ENCODE measurements at regions not wholly inside any gene's neighbourhood (a gene's known extent, or its start where the extent isn't known, plus 50 kb on each side); places are given as distances from the start of the nearest gene placed in this dataset.

GRCh38 chr6:113718588-113718987 lies 138.6 kb upstream of the MARCKS start (continued):
- TF ChIP-seq ZNF462 (CRISPR knock-in tag; IDR thresholded peaks at IDR 0.05) = no peak
- no peak for TF ChIP-seq REST (IDR thresholded peaks at IDR 0.05; ENCODE audit: unreplicated experiment)

- H3K36me3 Mint-ChIP-seq (ENCODE audit: low read depth) = no peaks in the 10 kb centered on the region
- Histone ChIP-seq H4K20me1 (replicated peaks; ENCODE audit: insufficient read depth) (no peaks in the 10 kb centered on the region), H3F3A (replicated peaks; ENCODE audit: low read depth) (no peaks in the 10 kb centered on the region), H3K4me2 (no peak overlapping the region), H3K27me3 (ENCODE audit: insufficient read depth) (no peaks in the 10 kb centered on the region), H3K4me1 (ENCODE audit: insufficient read depth) (no peaks in the 10 kb centered on the region), H2AFZ (no peak overlapping the region), H3K36me3 (ENCODE audit: insufficient read depth) (no peaks in the 10 kb centered on the region), H3K9me2 (ENCODE audit: insufficient read depth) (no peaks in the 10 kb centered on the region), H3K4me3 (no peak overlapping the region), H3K27ac (ENCODE audit: low read depth) (no peak overlapping the region), H3K79me2 (replicated peaks; ENCODE audit: insufficient read depth) (no peaks in the 10 kb centered on the region)
- no peak overlapping the region for H3K27ac Mint-ChIP-seq
- no peak overlapping the region for H3K4me3 Mint-ChIP-seq
- no peaks in the 10 kb centered on the region for H3K9me3 Mint-ChIP-seq
- ATAC-seq = no peak
- H3K27me3 Mint-ChIP-seq (ENCODE audit: insufficient read depth, low read depth, poor library complexity) = peaks cover 5% of the 10 kb centered on the region
- no peaks in the 10 kb centered on the region for H3K4me1 Mint-ChIP-seq
- no peak for DNase-seq (ENCODE audit: low spot score)
- TF ChIP-seq ZNF331 (CRISPR knock-in tag; IDR thresholded peaks at IDR 0.05; ENCODE audit: low read depth) = no peak
- TF ChIP-seq CTCF (conservative IDR thresholded peaks at IDR 0.05; ENCODE audit: low read depth in 2 of 2) = no peak
- TF ChIP-seq NANOG (IDR thresholded peaks at IDR 0.05; ENCODE audit: borderline replicate concordance) = no peak
- TF ChIP-seq STAT1 (IDR thresholded peaks at IDR 0.05; ENCODE audit: unreplicated experiment) = no peak
- no peak for TF ChIP-seq EZH2phosphoT487 (IDR thresholded peaks at IDR 0.05; ENCODE audit: unreplicated experiment)
- TF ChIP-seq JUNB (IDR thresholded peaks at IDR 0.05; ENCODE audit: unreplicated experiment) = no peak
These were observed 138.1 kb upstream of the MARCKS start for GRCh38 chr6:113719064-113719463.
